GM23338 (cell line): ENCODE measurements at regions not wholly inside any gene's neighbourhood (a gene's known extent, or its start where the extent isn't known, plus 50 kb on each side); places are given as distances from the start of the nearest gene placed in this dataset.

Experiments used
- ATAC-seq: fragments of 200-7000 bp; cut with Tn5 transposase; 3 replicates; pipeline ENCODE4 v1.9.1; 2020
- DNase-seq: peaks from one replicate; pipeline ENCODE4 v3.0.0-alpha.2; 2015; ENCODE audit warnings: low spot score
- H2AFZ ChIP-seq: fragments of 200-600 bp; sonication (generic); 2 replicates; pipeline ENCODE4 v1.8.0; 2016; ENCODE audit warnings: antibody characterized with exemption, mild to moderate bottlenecking, moderate library complexity
- H3F3A ChIP-seq: fragments of 200-600 bp; sonication (generic); replicated peaks from 2 replicates; pipeline ENCODE4 v1.8.0; 2017; ENCODE audit warnings: antibody characterized with exemption, mixed run types, low read depth
- H3K27ac ChIP-seq: fragments of 200-600 bp; sonication (generic); 2 replicates; pipeline ENCODE4 v1.6.1; 2016; ENCODE audit warnings: low read depth
- H3K27me3 ChIP-seq: fragments of 200-600 bp; sonication (generic); 2 replicates; pipeline ENCODE4 v1.8.0; 2016; ENCODE audit warnings: mild to moderate bottlenecking, mixed run types, moderate library complexity; ENCODE audit not compliant: insufficient read depth
- H3K36me3 ChIP-seq: fragments of 200-600 bp; sonication (generic); 2 replicates; pipeline ENCODE4 v1.8.0; 2016; ENCODE audit warnings: mild to moderate bottlenecking; ENCODE audit not compliant: insufficient read depth
- H3K4me1 ChIP-seq: fragments of 200-600 bp; sonication (generic); 2 replicates; pipeline ENCODE4 v1.8.0; 2016; ENCODE audit warnings: mild to moderate bottlenecking, moderate library complexity; ENCODE audit not compliant: insufficient read depth
- H3K4me2 ChIP-seq: fragments of 200-600 bp; sonication (generic); 2 replicates; pipeline ENCODE4 v1.7.1; 2017; ENCODE audit warnings: mixed run types
- H3K4me3 ChIP-seq: fragments of 200-600 bp; sonication (generic); 2 replicates; pipeline ENCODE4 v1.6.1; 2016; ENCODE audit warnings: mixed run types
- H3K79me2 ChIP-seq: fragments of 200-600 bp; sonication (generic); replicated peaks from 2 replicates; pipeline ENCODE4 v1.8.0; 2017; ENCODE audit warnings: mild to moderate bottlenecking; ENCODE audit not compliant: insufficient read depth
- H3K9me2 ChIP-seq: fragments of 200-600 bp; sonication (generic); 2 replicates; pipeline ENCODE4 v1.8.0; 2017; ENCODE audit not compliant: insufficient read depth
- H4K20me1 ChIP-seq: fragments of 200-600 bp; sonication (generic); replicated peaks from 2 replicates; pipeline ENCODE4 v1.8.0; 2017; ENCODE audit warnings: mild to moderate bottlenecking; ENCODE audit not compliant: insufficient read depth
- H3K27ac Mint-ChIP-seq: 2 replicates; pipeline ENCODE4 v1.8.0; 2020; ENCODE audit warnings: inconsistent platforms, mild to moderate bottlenecking, moderate library complexity, mixed read lengths
- H3K27me3 Mint-ChIP-seq: 3 replicates; pipeline ENCODE4 v1.8.0; 2022; ENCODE audit warnings: low read depth, mild to moderate bottlenecking, moderate library complexity, mixed read lengths, inconsistent platforms; ENCODE audit not compliant: insufficient read depth, poor library complexity
- H3K36me3 Mint-ChIP-seq: 3 replicates; pipeline ENCODE4 v1.8.0; 2021; ENCODE audit warnings: low read depth, mild to moderate bottlenecking, inconsistent platforms, moderate library complexity, mixed read lengths
- H3K4me1 Mint-ChIP-seq: 3 replicates; pipeline ENCODE4 v1.8.0; 2020; ENCODE audit warnings: mild to moderate bottlenecking, inconsistent platforms, mixed read lengths
- H3K4me3 Mint-ChIP-seq: 3 replicates; pipeline ENCODE4 v1.8.0; 2021; ENCODE audit warnings: moderate library complexity, mild to moderate bottlenecking, inconsistent platforms, mixed read lengths
- H3K9me3 Mint-ChIP-seq: 3 replicates; pipeline ENCODE4 v1.8.0; 2020; ENCODE audit warnings: moderate library complexity, mild to moderate bottlenecking, inconsistent platforms, mixed read lengths
- CREB1 ChIP-seq: fragments of 250-450 bp; sonication (Bioruptor Pico); IDR thresholded peaks from 2 replicates; pipeline ENCODE4 v1.5.0; 2020; ENCODE audit warnings: low read depth, mild to moderate bottlenecking, moderate library complexity
- CTCF ChIP-seq, 2 experiments: fragments of 200-600 bp in 1 of 2; sonication (generic) in 1 of 2; conservative IDR thresholded peaks; 2 replicates each; pipeline versions ENCODE4 v1.5.1 to v1.6.1; 2016 to 2017; ENCODE audit warnings: antibody characterized with exemption in 2 of 2, low read depth in 2 of 2, mild to moderate bottlenecking in 2 of 2, moderate library complexity in 1 of 2
- ETS1 ChIP-seq: IDR thresholded peaks from 2 replicates; pipeline ENCODE4 v1.6.1; 2016; ENCODE audit warnings: antibody characterized with exemption
- EZH2 ChIP-seq: fragments of 200-600 bp; sonication (generic); IDR thresholded peaks from one replicate; pipeline ENCODE4 v1.8.0; 2017; ENCODE audit warnings: antibody characterized with exemption, mild to moderate bottlenecking, low read depth; ENCODE audit not compliant: unreplicated experiment
- EZH2phosphoT487 ChIP-seq: fragments of 200-600 bp; sonication (generic); IDR thresholded peaks from one replicate; pipeline ENCODE4 v1.8.1; 2018; ENCODE audit warnings: antibody characterized with exemption; ENCODE audit not compliant: unreplicated experiment
- JUNB ChIP-seq: IDR thresholded peaks from one replicate; pipeline ENCODE4 v1.6.1; 2016; ENCODE audit warnings: antibody characterized with exemption; ENCODE audit not compliant: unreplicated experiment
- NANOG ChIP-seq: IDR thresholded peaks from 2 replicates; pipeline ENCODE4 v1.6.1; 2016; ENCODE audit warnings: antibody characterized with exemption, borderline replicate concordance
- POLR2AphosphoS5 ChIP-seq: IDR thresholded peaks from 2 replicates; pipeline ENCODE4 v1.6.1; 2016; ENCODE audit warnings: antibody characterized with exemption, low read depth
- STAT1 ChIP-seq: IDR thresholded peaks from one replicate; pipeline ENCODE4 v1.6.1; 2016; ENCODE audit warnings: antibody characterized with exemption; ENCODE audit not compliant: unreplicated experiment
- ZNF114 ChIP-seq: fragments of 250-450 bp; sonication (Bioruptor Pico); IDR thresholded peaks from 2 replicates; pipeline ENCODE4 v1.5.0; 2020; ENCODE audit warnings: mild to moderate bottlenecking, moderate library complexity
- ZNF331 ChIP-seq: fragments of 250-450 bp; sonication (Bioruptor Pico); IDR thresholded peaks from 2 replicates; pipeline ENCODE4 v1.5.0; 2020; ENCODE audit warnings: low read depth, mild to moderate bottlenecking, moderate library complexity
- ZNF462 ChIP-seq: fragments of 250-450 bp; sonication (Bioruptor Pico); IDR thresholded peaks from 2 replicates; pipeline ENCODE4 v1.5.0; 2020; ENCODE audit warnings: mild to moderate bottlenecking, moderate library complexity
- TF ChIP-seq, protein P1 (sequence below): IDR thresholded peaks from one replicate; pipeline ENCODE4 v1.6.1; 2018; ENCODE audit warnings: antibody characterized with exemption; ENCODE audit not compliant: unreplicated experiment

DNA sequence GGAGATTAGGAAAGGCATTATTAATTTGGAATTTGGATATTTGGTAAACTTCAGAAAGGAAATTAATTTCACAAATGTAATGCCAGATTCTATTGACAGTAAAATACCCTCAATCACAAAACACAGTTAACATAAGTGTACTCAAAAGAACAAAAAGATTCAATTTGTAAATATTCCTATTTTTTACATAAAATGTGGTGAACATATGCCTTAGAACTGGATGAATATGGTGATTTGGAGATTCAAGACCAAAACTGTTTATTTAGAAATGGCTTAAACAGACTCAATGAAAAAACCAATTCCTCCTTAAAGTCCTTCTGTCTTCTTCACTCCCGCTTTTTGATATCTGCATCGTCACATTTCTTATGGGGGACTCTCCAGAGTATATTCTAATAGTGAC, 417.6 kb upstream of the TENM3 start:
- Histone ChIP-seq H3K79me2 (no peaks in the 10 kb centered on the region), H3K27ac (no peak overlapping the region), H3K9me2 (no peaks in the 10 kb centered on the region), H3K4me3 (no peak overlapping the region), H3K4me2 (no peak overlapping the region), H2AFZ (no peak overlapping the region), H3K27me3 (no peaks in the 10 kb centered on the region), H4K20me1 (no peaks in the 10 kb centered on the region), H3K4me1 (peaks cover 30% of the 10 kb centered on the region), H3K36me3 (no peaks in the 10 kb centered on the region), H3F3A (no peaks in the 10 kb centered on the region)
- no peak for ATAC-seq
- Mint-ChIP-seq H3K4me3 (no peak overlapping the region), H3K9me3 (no peaks in the 10 kb centered on the region), H3K27ac (no peak overlapping the region), H3K36me3 (no peaks in the 10 kb centered on the region), H3K27me3 (no peaks in the 10 kb centered on the region), H3K4me1 (peaks cover 45% of the 10 kb centered on the region)
- DNase-seq = no peak
- TF ChIP-seq ETS1 (no peak), ZNF331 (CRISPR knock-in tag) (no peak), EZH2phosphoT487 (no peak), NANOG (no peak), ZNF114 (CRISPR knock-in tag) (no peak), JUNB (no peak), ZNF462 (CRISPR knock-in tag) (no peak), STAT1 (no peak), CTCF (conservative IDR thresholded peaks at IDR 0.05; ENCODE audit: low read depth in 2 of 2) (no peak), EZH2 (no peak), CREB1 (CRISPR knock-in tag) (no peak), POLR2AphosphoS5 (no peak)
- TF ChIP-seq, protein P1, sequence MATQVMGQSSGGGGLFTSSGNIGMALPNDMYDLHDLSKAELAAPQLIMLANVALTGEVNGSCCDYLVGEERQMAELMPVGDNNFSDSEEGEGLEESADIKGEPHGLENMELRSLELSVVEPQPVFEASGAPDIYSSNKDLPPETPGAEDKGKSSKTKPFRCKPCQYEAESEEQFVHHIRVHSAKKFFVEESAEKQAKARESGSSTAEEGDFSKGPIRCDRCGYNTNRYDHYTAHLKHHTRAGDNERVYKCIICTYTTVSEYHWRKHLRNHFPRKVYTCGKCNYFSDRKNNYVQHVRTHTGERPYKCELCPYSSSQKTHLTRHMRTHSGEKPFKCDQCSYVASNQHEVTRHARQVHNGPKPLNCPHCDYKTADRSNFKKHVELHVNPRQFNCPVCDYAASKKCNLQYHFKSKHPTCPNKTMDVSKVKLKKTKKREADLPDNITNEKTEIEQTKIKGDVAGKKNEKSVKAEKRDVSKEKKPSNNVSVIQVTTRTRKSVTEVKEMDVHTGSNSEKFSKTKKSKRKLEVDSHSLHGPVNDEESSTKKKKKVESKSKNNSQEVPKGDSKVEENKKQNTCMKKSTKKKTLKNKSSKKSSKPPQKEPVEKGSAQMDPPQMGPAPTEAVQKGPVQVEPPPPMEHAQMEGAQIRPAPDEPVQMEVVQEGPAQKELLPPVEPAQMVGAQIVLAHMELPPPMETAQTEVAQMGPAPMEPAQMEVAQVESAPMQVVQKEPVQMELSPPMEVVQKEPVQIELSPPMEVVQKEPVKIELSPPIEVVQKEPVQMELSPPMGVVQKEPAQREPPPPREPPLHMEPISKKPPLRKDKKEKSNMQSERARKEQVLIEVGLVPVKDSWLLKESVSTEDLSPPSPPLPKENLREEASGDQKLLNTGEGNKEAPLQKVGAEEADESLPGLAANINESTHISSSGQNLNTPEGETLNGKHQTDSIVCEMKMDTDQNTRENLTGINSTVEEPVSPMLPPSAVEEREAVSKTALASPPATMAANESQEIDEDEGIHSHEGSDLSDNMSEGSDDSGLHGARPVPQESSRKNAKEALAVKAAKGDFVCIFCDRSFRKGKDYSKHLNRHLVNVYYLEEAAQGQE = no peak
